Natural killer cell (primary cell): ENCODE measurements at regions not wholly inside any gene's neighbourhood (a gene's known extent, or its start where the extent isn't known, plus 50 kb on each side); places are given as distances from the start of the nearest gene placed in this dataset.

Source experiments
- ATAC-seq, 3 donors: fragments of 150-1000 bp in 2 of 3; fragments of 200-7000 bp in 1 of 3; cut with Tn5 transposase; 1 replicate in 1 of 3; 2 replicates in 2 of 3; pipeline ENCODE4 v1.10.0; 2021; ENCODE audit warnings: mild to moderate bottlenecking in 2 of 3, moderate library complexity in 2 of 3
- DNase-seq, 2 donors: peaks; one replicate each; pipeline versions ENCODE4 v3.0.0 to v3.0.0-alpha.2; 2013 to 2021; ENCODE audit warnings: mixed read lengths in 1 of 2
- H3K27ac ChIP-seq: one replicate; pipeline ENCODE4 v1.5.1; 2013; ENCODE audit warnings: mild to moderate bottlenecking, low read length
- H3K27me3 ChIP-seq: one replicate; pipeline ENCODE4 v1.6.1; 2013; ENCODE audit warnings: low read length; ENCODE audit not compliant: control insufficient read depth, insufficient read depth
- H3K36me3 ChIP-seq: one replicate; pipeline ENCODE4 v1.6.1; 2013; ENCODE audit warnings: low read length; ENCODE audit not compliant: control insufficient read depth, insufficient read depth
- H3K4me1 ChIP-seq: one replicate; pipeline ENCODE4 v1.6.1; 2013; ENCODE audit warnings: low read length; ENCODE audit not compliant: control insufficient read depth, insufficient read depth
- H3K4me3 ChIP-seq: one replicate; pipeline ENCODE4 v1.5.1; 2013; ENCODE audit warnings: low read length
- H3K9me3 ChIP-seq: one replicate; pipeline ENCODE4 v1.6.1; 2013; ENCODE audit warnings: low read length; ENCODE audit not compliant: control insufficient read depth, insufficient read depth
- H3K27ac Mint-ChIP-seq, 2 donors: one replicate each; pipeline ENCODE4 v1.8.0; 2022; ENCODE audit warnings: mild to moderate bottlenecking in 2 of 2, mixed read lengths in 2 of 2, moderate library complexity in 1 of 2
- H3K27me3 Mint-ChIP-seq, 2 donors: one replicate each; pipeline ENCODE4 v1.8.0; 2022; ENCODE audit warnings: low read depth in 2 of 2, mixed read lengths in 2 of 2
- H3K36me3 Mint-ChIP-seq: one replicate; pipeline ENCODE4 v1.8.0; 2022; ENCODE audit warnings: mixed read lengths
- H3K4me1 Mint-ChIP-seq, 2 donors: one replicate each; pipeline ENCODE4 v1.8.0; 2022; ENCODE audit warnings: mixed read lengths in 2 of 2
- H3K4me3 Mint-ChIP-seq: one replicate; pipeline ENCODE4 v1.8.0; 2022; ENCODE audit warnings: mild to moderate bottlenecking, moderate library complexity, mixed read lengths
- H3K9me3 Mint-ChIP-seq, 2 donors: one replicate each; pipeline ENCODE4 v1.8.0; 2022; ENCODE audit warnings: mixed read lengths in 2 of 2
- WGBS: methylation state at CpG from one replicate; pipeline ENCODE4 v1.1.7; 2013; ENCODE audit warnings: missing lambda C conversion rate; ENCODE audit not compliant: insufficient coverage; 5-methylcytosine and 5-hydroxymethylcytosine counted together
- intact Hi-C: fragments of 100-400 bp; cut with micrococcal nuclease; formaldehyde crosslinking; loops from one replicate; pipeline ENCODE4 v1.14.2; 2022
- TF ChIP-seq, protein P1 (sequence below): fragments of 200-600 bp; IDR thresholded peaks from one replicate; pipeline ENCODE4 v1.8.0; 2022; ENCODE audit warnings: antibody characterized with exemption

GRCh38 chr2:226637383-226637782 is 162.2 kb downstream of the IRS1 start:
- H3K4me3 ChIP-seq = no peak overlapping the region
- no peaks in the 10 kb centered on the region for H3K27me3 ChIP-seq
- H3K36me3 ChIP-seq = no peaks in the 10 kb centered on the region
- no peak overlapping the region for H3K27ac Mint-ChIP-seq
- no peaks in the 10 kb centered on the region for H3K36me3 Mint-ChIP-seq
- H3K27ac ChIP-seq = no peak overlapping the region
- peaks cover 2 to 5% of the 10 kb centered on the region in 2 donors for H3K9me3 Mint-ChIP-seq
- no peaks in the 10 kb centered on the region for H3K9me3 ChIP-seq
- no peaks in the 10 kb centered on the region for H3K27me3 Mint-ChIP-seq
- intact Hi-C loops = no loop called here
- DNase-seq (no peak), ATAC-seq (no peak)
- H3K4me1 Mint-ChIP-seq = no peaks in the 10 kb centered on the region
- WGBS = 100% methylated on average over 2 of the region's 2 CpGs
- no peaks in the 10 kb centered on the region for H3K4me1 ChIP-seq
- no peak overlapping the region for H3K4me3 Mint-ChIP-seq
- TF ChIP-seq, protein P1, sequence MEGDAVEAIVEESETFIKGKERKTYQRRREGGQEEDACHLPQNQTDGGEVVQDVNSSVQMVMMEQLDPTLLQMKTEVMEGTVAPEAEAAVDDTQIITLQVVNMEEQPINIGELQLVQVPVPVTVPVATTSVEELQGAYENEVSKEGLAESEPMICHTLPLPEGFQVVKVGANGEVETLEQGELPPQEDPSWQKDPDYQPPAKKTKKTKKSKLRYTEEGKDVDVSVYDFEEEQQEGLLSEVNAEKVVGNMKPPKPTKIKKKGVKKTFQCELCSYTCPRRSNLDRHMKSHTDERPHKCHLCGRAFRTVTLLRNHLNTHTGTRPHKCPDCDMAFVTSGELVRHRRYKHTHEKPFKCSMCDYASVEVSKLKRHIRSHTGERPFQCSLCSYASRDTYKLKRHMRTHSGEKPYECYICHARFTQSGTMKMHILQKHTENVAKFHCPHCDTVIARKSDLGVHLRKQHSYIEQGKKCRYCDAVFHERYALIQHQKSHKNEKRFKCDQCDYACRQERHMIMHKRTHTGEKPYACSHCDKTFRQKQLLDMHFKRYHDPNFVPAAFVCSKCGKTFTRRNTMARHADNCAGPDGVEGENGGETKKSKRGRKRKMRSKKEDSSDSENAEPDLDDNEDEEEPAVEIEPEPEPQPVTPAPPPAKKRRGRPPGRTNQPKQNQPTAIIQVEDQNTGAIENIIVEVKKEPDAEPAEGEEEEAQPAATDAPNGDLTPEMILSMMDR = no peak

GRCh38 chr2:226636586-226636985 is 163.0 kb downstream of the IRS1 start:
- Mint-ChIP-seq H3K4me3 (no peak overlapping the region), H3K4me1 (no peaks in the 10 kb centered on the region), H3K36me3 (no peaks in the 10 kb centered on the region), H3K27me3 (no peaks in the 10 kb centered on the region), H3K9me3 (peaks cover 2 to 5% of the 10 kb centered on the region in 2 donors), H3K27ac (no peak overlapping the region)
- no peak for DNase-seq
- Histone ChIP-seq H3K4me1 (no peaks in the 10 kb centered on the region), H3K27ac (no peak overlapping the region), H3K9me3 (no peaks in the 10 kb centered on the region), H3K4me3 (no peak overlapping the region), H3K27me3 (no peaks in the 10 kb centered on the region), H3K36me3 (no peaks in the 10 kb centered on the region)
- no CpG with 5 or more reads among the region's 2 CpGs for WGBS
- intact Hi-C loops = no loop called here
- ATAC-seq = no peak
- TF ChIP-seq, protein P1 = no peak

DNA sequence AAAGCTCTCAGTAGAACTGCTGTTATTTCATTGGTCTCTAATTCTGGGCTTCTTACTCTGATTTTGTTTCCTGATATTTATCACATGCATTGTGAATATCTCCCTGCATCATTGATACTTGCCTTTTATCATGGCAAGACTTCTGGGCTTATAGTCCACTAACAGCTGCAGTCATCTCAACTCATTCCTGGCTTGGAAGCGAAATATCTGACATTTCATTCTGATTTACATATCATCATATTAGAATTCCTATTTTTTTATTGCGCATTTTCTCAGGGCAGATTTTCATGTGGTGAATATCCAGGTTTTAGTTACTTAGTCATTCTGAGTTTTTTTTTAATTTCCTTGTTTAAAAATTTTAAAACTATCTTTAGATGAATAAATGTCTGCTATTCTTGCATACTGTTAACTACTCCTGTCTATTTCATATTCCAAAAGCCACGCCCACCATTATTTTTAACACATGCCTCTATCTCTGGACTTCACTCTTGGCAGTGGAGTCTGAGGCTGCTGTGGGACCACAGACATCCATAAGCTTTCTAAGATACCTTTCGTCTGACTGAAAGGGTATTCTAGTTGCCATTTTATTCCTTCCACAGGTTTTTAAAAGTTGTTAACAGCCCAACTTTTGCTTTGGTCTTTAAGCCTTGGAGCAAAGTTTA is 164.5 kb downstream of the IRS1 start:
- Mint-ChIP-seq H3K4me3 (no peak overlapping the region), H3K27me3 (no peaks in the 10 kb centered on the region), H3K4me1 (no peaks in the 10 kb centered on the region), H3K27ac (no peak overlapping the region), H3K9me3 (peaks cover 2 to 5% of the 10 kb centered on the region in 2 donors), H3K36me3 (no peaks in the 10 kb centered on the region)
- no peak for DNase-seq
- H3K36me3 ChIP-seq = no peaks in the 10 kb centered on the region
- H3K9me3 ChIP-seq = no peaks in the 10 kb centered on the region
- 83% methylated on average over 3 of the region's 4 CpGs for WGBS
- no peak overlapping the region for H3K4me3 ChIP-seq
- no peaks in the 10 kb centered on the region for H3K27me3 ChIP-seq
- no peak overlapping the region for H3K27ac ChIP-seq
- no peak for ATAC-seq
- H3K4me1 ChIP-seq = no peaks in the 10 kb centered on the region
- TF ChIP-seq, protein P1 = no peak
- intact Hi-C loops = no loop called here

- Histone ChIP-seq H3K27me3 (no peaks in the 10 kb centered on the region), H3K36me3 (no peaks in the 10 kb centered on the region), H3K4me1 (no peaks in the 10 kb centered on the region), H3K27ac (no peak overlapping the region), H3K4me3 (no peak overlapping the region), H3K9me3 (no peaks in the 10 kb centered on the region)
- DNase-seq = no peak
- no peak for ATAC-seq
- TF ChIP-seq, protein P1 = no peak
- 48% methylated on average over 5 of the region's 6 CpGs for WGBS
- Mint-ChIP-seq H3K27ac (no peak overlapping the region), H3K4me3 (no peak overlapping the region), H3K9me3 (peaks cover 2% of the 10 kb centered on the region in 2 donors), H3K36me3 (no peaks in the 10 kb centered on the region), H3K27me3 (peaks cover 0 to 4% of the 10 kb centered on the region in 2 donors), H3K4me1 (no peaks in the 10 kb centered on the region)
- intact Hi-C loops = no loop called here
Observed at GRCh38 chr2:226631671-226632070, 167.9 kb downstream of the IRS1 start.
